DND-41 (cell line): ENCODE measurements at regions not wholly inside any gene's neighbourhood (a gene's known extent, or its start where the extent isn't known, plus 50 kb on each side); places are given as distances from the start of the nearest gene placed in this dataset.

Experiments used
- ATAC-seq: fragments of 200-7000 bp; cut with Tn5 transposase; 3 replicates; pipeline ENCODE4 v1.9.1; 2021; ENCODE audit warnings: low read depth; ENCODE audit not compliant: insufficient read depth
- DNase-seq: peaks from one replicate; pipeline ENCODE4 v3.0.0-alpha.2; 2020
- H2AFZ ChIP-seq: 2 replicates; pipeline ENCODE4 v1.6.0; 2012; ENCODE audit warnings: low read depth, low read length
- H3K27ac ChIP-seq: 2 replicates; pipeline ENCODE4 v1.5.1; 2012; ENCODE audit warnings: low read length, inconsistent platforms
- H3K27me3 ChIP-seq: fragments of 200-600 bp; sonication (generic); 2 replicates; pipeline ENCODE4 v1.6.0; 2012; ENCODE audit warnings: low read length, mild to moderate bottlenecking, inconsistent platforms; ENCODE audit not compliant: insufficient read depth, poor library complexity
- H3K36me3 ChIP-seq: 2 replicates; pipeline ENCODE4 v1.5.1; 2012; ENCODE audit warnings: low read length, inconsistent platforms; ENCODE audit not compliant: insufficient read depth
- H3K4me1 ChIP-seq: 2 replicates; pipeline ENCODE4 v1.5.1; 2012; ENCODE audit warnings: mild to moderate bottlenecking, low read length; ENCODE audit not compliant: insufficient read depth
- H3K4me2 ChIP-seq: 2 replicates; pipeline ENCODE4 v1.6.0; 2012; ENCODE audit warnings: mild to moderate bottlenecking, moderate library complexity, low read length, inconsistent platforms; ENCODE audit not compliant: insufficient read depth
- H3K4me3 ChIP-seq, 2 experiments: fragments of 200-600 bp in 1 of 2; shearing (Covaris generic) in 1 of 2; 2 replicates each; pipeline ENCODE4 v1.5.1; 2012 to 2016; ENCODE audit warnings: inconsistent platforms in 2 of 2, low read length in 2 of 2, mild to moderate bottlenecking in 2 of 2, low read depth in 1 of 2, moderate library complexity in 1 of 2
- H3K79me2 ChIP-seq: 2 replicates; pipeline ENCODE4 v1.6.0; 2012; ENCODE audit warnings: low read length, inconsistent platforms; ENCODE audit not compliant: insufficient read depth
- H3K9ac ChIP-seq: 2 replicates; pipeline ENCODE4 v1.6.0; 2012; ENCODE audit warnings: low read depth, mild to moderate bottlenecking, inconsistent platforms, low read length, moderate library complexity
- H3K9me3 ChIP-seq: 2 replicates; pipeline ENCODE4 v1.5.1; 2012; ENCODE audit warnings: low read length, moderate library complexity, mild to moderate bottlenecking, inconsistent platforms; ENCODE audit not compliant: insufficient read depth, severe bottlenecking
- H4K20me1 ChIP-seq: 2 replicates; pipeline ENCODE4 v1.6.0; 2012; ENCODE audit warnings: low read length; ENCODE audit not compliant: insufficient read depth
- EZH2 ChIP-seq: IDR thresholded peaks from 3 replicates; pipeline ENCODE4 v1.6.1; 2012; ENCODE audit warnings: borderline replicate concordance, low read depth, mild to moderate bottlenecking, moderate library complexity, low read length, inconsistent platforms; ENCODE audit not compliant: severe bottlenecking
- TF ChIP-seq, protein P1 (sequence below): IDR thresholded peaks from 2 replicates; pipeline ENCODE4 v1.5.1; 2012; ENCODE audit warnings: borderline replicate concordance, low read length, moderate library complexity, mild to moderate bottlenecking; ENCODE audit not compliant: poor library complexity, severe bottlenecking; ENCODE audit errors: extremely low read depth

DNA sequence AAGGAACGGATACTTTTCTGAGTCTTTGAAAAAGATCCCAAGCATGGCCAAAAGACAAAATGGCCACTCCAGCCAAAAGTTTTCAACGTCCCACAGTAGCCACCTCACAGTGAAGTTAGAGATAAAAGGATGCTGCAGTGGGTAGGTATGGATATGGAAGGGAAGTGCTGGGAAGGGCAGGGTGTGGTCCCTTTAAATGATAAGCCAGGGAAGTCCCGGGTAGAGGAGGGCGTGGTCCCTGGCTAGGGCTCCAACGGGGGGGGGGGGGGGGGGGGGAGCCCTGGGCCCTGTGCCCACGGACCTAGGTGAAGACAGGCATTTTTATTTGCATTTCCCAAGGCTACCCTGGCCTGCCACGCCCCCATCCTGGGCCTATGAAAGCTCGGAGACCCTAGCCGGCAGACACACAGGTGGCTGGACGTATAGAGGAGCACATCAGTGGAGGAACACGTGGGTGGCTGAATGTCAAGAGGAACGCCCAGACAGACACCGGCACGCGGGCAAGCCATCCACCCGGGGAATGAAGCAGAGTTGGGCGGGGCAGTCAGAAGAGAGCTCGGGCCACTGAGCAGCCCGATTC is 306.7 kb downstream of the NFIB start:
- H3K4me3 ChIP-seq, result no peak overlapping the region

DNA sequence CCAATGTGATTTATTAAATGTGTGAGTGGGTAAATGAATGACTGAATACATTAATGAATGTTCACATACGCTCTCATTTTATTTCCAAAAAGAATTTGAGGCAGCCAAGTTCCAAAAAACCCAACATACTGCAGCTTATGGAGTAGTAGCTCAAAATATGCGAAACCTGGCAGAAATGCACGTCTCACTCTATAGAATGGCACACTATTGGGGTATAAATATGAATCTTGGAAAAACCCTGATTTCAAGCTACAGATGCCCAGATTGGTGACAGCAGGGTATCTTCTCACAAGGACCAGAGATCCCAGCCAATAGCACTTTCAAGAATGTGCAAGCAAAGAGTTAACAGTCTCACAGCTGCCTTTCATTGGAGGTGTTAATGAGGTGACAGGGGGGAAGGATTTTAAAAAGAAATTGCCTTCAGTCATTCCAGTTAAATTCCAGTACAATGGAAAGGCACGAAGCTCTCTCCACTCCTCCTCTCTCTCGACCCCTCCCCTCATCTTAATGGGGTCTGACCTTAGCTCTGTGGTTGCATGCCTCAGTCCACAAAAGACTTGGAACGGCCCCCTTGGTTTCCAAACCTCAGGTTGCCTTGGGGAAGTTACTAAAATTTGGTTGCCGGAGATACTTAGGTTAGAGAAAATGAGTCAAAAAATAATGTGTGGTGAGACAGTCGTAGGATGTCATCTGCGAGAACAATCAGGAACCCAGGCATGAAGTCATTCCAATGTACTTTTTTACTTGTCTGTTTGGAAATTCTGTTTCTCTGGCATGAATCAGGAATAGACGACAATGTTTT is 307.4 kb downstream of the NFIB start:
- DNase-seq, result no peak
- H3K79me2 ChIP-seq, result no peaks in the 10 kb centered on the region
- H2AFZ ChIP-seq, result no peak overlapping the region
- no peaks in the 10 kb centered on the region for H3K27me3 ChIP-seq
- no peak overlapping the region for H3K4me3 ChIP-seq
- H3K4me2 ChIP-seq, result no peak overlapping the region
- no peaks in the 10 kb centered on the region for H3K9me3 ChIP-seq
- ATAC-seq, result no peak
- H3K9ac ChIP-seq, result no peak overlapping the region
- H3K36me3 ChIP-seq, result no peaks in the 10 kb centered on the region
- H3K4me1 ChIP-seq, result no peaks in the 10 kb centered on the region
- no peaks in the 10 kb centered on the region for H4K20me1 ChIP-seq
- no peak for TF ChIP-seq EZH2
- TF ChIP-seq, protein P1, sequence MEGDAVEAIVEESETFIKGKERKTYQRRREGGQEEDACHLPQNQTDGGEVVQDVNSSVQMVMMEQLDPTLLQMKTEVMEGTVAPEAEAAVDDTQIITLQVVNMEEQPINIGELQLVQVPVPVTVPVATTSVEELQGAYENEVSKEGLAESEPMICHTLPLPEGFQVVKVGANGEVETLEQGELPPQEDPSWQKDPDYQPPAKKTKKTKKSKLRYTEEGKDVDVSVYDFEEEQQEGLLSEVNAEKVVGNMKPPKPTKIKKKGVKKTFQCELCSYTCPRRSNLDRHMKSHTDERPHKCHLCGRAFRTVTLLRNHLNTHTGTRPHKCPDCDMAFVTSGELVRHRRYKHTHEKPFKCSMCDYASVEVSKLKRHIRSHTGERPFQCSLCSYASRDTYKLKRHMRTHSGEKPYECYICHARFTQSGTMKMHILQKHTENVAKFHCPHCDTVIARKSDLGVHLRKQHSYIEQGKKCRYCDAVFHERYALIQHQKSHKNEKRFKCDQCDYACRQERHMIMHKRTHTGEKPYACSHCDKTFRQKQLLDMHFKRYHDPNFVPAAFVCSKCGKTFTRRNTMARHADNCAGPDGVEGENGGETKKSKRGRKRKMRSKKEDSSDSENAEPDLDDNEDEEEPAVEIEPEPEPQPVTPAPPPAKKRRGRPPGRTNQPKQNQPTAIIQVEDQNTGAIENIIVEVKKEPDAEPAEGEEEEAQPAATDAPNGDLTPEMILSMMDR, result no peak
- H3K27ac ChIP-seq, result no peak overlapping the region

More for the DNA sequence above, 306.7 kb downstream of the NFIB start:
- H3K4me2 ChIP-seq, result no peak overlapping the region
- H3K9me3 ChIP-seq, result no peaks in the 10 kb centered on the region
- H3K27me3 ChIP-seq, result no peaks in the 10 kb centered on the region
- TF ChIP-seq, protein P1, result no peak
- TF ChIP-seq EZH2, result no peak
- H4K20me1 ChIP-seq, result no peaks in the 10 kb centered on the region
- no peak overlapping the region for H2AFZ ChIP-seq
- DNase-seq (no peak), ATAC-seq (no peak)
- no peak overlapping the region for H3K9ac ChIP-seq
- no peaks in the 10 kb centered on the region for H3K4me1 ChIP-seq
- H3K36me3 ChIP-seq, result no peaks in the 10 kb centered on the region
- no peak overlapping the region for H3K27ac ChIP-seq
- no peaks in the 10 kb centered on the region for H3K79me2 ChIP-seq

DNA sequence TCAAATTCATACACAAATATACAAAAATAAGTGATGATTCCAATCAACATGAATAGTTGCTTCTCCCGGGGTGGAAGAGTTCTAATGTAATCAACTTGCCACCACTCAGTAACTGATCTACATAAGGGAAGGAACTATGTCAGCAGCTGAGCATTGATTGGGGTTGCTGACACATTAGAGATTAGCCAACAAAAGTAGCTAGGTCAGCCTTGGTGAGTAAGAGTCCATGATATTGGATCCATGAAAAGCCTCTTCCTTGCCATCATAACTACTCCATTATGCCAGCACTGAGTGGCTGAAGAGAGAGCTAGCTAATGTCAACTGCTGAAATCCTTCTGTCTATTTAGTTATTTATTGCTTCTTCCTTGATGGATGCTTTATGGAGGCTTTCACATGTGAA is 309.8 kb downstream of the NFIB start:
- H2AFZ ChIP-seq, result no peak overlapping the region
- DNase-seq (no peak), ATAC-seq (no peak)
- H3K4me1 ChIP-seq, result no peaks in the 10 kb centered on the region
- H3K79me2 ChIP-seq, result no peaks in the 10 kb centered on the region
- no peaks in the 10 kb centered on the region for H4K20me1 ChIP-seq
- H3K27me3 ChIP-seq, result no peaks in the 10 kb centered on the region
- no peaks in the 10 kb centered on the region for H3K36me3 ChIP-seq
- no peak overlapping the region for H3K4me2 ChIP-seq
- no peak overlapping the region for H3K4me3 ChIP-seq
- H3K9ac ChIP-seq, result no peak overlapping the region
- no peaks in the 10 kb centered on the region for H3K9me3 ChIP-seq
- TF ChIP-seq EZH2, result no peak
- TF ChIP-seq, protein P1, result no peak
- no peak overlapping the region for H3K27ac ChIP-seq
